Parathyroid adenoma (tissue), 2 donors: ENCODE measurements at regions not wholly inside any gene's neighbourhood (a gene's known extent, or its start where the extent isn't known, plus 50 kb on each side); places are given as distances from the start of the nearest gene placed in this dataset.
"Not testable (repeated sequence)": the region's sequence is repeated elsewhere in the genome, so short reads cannot be mapped to it uniquely, and the experiment has no call there.

Experiments used
- H2AFZ ChIP-seq: fragments of 300-600 bp; sonication (generic); one replicate; pipeline ENCODE4 v1.7.0; 2017; ENCODE audit warnings: antibody characterized with exemption, mild to moderate bottlenecking
- H3K27ac ChIP-seq: fragments of 300-600 bp; sonication (generic); one replicate; pipeline ENCODE4 v1.7.0; 2017
- H3K27me3 ChIP-seq: fragments of 300-600 bp; sonication (generic); one replicate; pipeline ENCODE4 v1.7.0; 2017; ENCODE audit warnings: low read length; ENCODE audit not compliant: control insufficient read depth, insufficient read depth
- H3K36me3 ChIP-seq: fragments of 300-600 bp; sonication (generic); one replicate; pipeline ENCODE4 v1.7.0; 2017; ENCODE audit warnings: low read length; ENCODE audit not compliant: control insufficient read depth, insufficient read depth
- H3K4me1 ChIP-seq: fragments of 300-600 bp; sonication (generic); one replicate; pipeline ENCODE4 v1.7.0; 2017; ENCODE audit warnings: control low read depth
- H3K4me2 ChIP-seq: fragments of 300-600 bp; sonication (generic); one replicate; pipeline ENCODE4 v1.7.0; 2017; ENCODE audit warnings: low read length
- H3K4me3 ChIP-seq: fragments of 300-600 bp; sonication (generic); one replicate; pipeline ENCODE4 v1.7.0; 2017; ENCODE audit warnings: low read depth, low read length
- H3K79me2 ChIP-seq: fragments of 300-600 bp; sonication (generic); one replicate; pipeline ENCODE4 v1.7.0; 2017; ENCODE audit warnings: control low read depth
- H3K9ac ChIP-seq: fragments of 300-600 bp; sonication (generic); one replicate; pipeline ENCODE4 v1.7.0; 2017; ENCODE audit warnings: mild to moderate bottlenecking
- H3K9me3 ChIP-seq: fragments of 300-600 bp; sonication (generic); one replicate; pipeline ENCODE4 v1.7.0; 2017; ENCODE audit warnings: low read length; ENCODE audit not compliant: control insufficient read depth
- TF ChIP-seq, protein P1 (sequence below): fragments of 300-600 bp; sonication (generic); IDR thresholded peaks from one replicate; pipeline ENCODE4 v1.7.0; 2017; ENCODE audit warnings: antibody characterized with exemption, mild to moderate bottlenecking
- donor health status: primary hyperparathyroidism.

DNA sequence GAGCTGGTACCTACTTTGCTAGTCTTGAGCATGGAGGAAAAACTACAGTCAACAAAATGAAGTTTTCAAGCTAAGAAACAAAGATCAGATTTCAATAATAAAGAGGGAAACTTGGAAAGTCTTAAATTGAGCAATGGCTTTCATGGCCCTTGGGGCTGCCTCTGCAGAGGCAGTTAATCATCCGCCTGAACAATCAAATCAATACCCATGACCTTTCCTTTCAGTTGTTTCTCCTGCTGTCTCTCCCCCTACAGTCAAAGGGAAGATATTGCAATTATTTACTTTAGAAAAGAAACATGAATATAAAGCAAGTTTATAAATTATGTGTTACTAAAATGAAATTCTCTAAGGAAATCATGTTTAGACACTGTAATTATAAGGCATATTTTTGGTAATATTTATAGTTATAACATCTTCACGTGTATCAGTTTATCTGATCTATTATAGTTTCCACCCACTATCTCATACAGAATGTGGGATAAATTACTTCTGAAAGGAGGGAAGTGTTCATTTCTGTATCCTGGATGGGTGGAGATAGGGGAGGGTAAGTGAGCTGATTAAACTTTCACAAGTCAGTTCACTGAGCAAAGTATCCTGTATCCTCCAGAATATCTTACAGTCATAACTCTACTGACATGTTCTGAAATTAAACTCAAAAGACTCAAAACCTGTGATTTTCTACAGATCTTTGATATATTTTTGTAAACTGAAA, 72.4 kb upstream of the TSC22D1 start:
- Histone ChIP-seq H3K4me3 (no peak overlapping the region), H3K27ac (peak overlapping the region; percentile 64), H3K4me1 (peaks cover 6% of the 10 kb centered on the region), H3K79me2 (no peaks in the 10 kb centered on the region), H3K27me3 (no peaks in the 10 kb centered on the region), H3K4me2 (peak overlapping the region; percentile 37), H3K9ac (no peak overlapping the region), H3K36me3 (no peaks in the 10 kb centered on the region), H3K9me3 (no peaks in the 10 kb centered on the region), H2AFZ (no peak overlapping the region)
- TF ChIP-seq, protein P1, sequence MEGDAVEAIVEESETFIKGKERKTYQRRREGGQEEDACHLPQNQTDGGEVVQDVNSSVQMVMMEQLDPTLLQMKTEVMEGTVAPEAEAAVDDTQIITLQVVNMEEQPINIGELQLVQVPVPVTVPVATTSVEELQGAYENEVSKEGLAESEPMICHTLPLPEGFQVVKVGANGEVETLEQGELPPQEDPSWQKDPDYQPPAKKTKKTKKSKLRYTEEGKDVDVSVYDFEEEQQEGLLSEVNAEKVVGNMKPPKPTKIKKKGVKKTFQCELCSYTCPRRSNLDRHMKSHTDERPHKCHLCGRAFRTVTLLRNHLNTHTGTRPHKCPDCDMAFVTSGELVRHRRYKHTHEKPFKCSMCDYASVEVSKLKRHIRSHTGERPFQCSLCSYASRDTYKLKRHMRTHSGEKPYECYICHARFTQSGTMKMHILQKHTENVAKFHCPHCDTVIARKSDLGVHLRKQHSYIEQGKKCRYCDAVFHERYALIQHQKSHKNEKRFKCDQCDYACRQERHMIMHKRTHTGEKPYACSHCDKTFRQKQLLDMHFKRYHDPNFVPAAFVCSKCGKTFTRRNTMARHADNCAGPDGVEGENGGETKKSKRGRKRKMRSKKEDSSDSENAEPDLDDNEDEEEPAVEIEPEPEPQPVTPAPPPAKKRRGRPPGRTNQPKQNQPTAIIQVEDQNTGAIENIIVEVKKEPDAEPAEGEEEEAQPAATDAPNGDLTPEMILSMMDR = peak; percentile 31

DNA sequence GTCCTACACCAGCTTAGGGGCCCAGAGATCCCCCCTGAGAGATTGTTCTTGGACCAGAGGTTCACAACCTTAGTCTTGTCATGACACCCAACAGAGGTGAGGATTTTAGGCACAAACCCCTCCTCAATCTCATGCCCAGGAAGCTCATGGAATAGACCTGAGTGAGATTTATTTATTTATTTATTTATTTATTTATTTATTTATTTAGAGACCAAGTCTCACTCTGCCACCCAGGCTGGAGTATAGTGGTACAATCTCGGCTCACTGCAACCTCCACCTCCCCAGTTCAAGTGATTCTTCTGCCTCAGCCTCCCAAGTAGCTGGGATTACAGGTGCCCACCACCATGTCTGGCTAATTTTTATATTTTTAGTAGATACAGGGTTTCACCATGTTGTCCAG, 71.4 kb upstream of the TSC22D1 start:
- not testable (repeated sequence) for H2AFZ ChIP-seq, H3K27ac ChIP-seq, H3K9me3 ChIP-seq, H3K4me1 ChIP-seq, H3K27me3 ChIP-seq, H3K4me2 ChIP-seq, H3K36me3 ChIP-seq, H3K4me3 ChIP-seq, H3K79me2 ChIP-seq, H3K9ac ChIP-seq

DNA sequence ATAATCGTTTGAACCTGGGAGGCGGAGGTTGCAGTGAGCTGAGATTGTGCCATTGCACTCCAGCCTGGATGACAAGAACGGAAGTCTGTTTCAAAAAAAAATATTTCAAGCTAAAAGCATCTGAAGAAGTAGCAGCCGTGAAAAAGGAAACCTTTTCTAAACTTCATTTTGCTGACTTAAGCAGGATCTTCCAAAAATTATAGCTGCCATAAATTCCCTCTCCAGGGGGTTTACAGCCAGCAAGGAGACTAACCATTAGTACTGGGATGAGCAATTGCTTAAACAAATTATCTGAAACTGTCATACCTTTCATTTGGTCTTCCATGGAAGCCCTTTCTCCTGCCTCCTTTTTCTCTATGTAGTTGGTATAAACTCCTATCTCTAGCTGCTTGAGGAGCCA, 69.9 kb upstream of the TSC22D1 start:
- H3K9ac ChIP-seq = no peak overlapping the region
- H3K79me2 ChIP-seq = no peaks in the 10 kb centered on the region
- no peak overlapping the region for H3K27ac ChIP-seq
- TF ChIP-seq, protein P1 = no peak
- H3K4me3 ChIP-seq = no peak overlapping the region
- H3K4me2 ChIP-seq = no peak overlapping the region
- peaks cover 6% of the 10 kb centered on the region for H3K4me1 ChIP-seq
- no peaks in the 10 kb centered on the region for H3K36me3 ChIP-seq
- no peak overlapping the region for H2AFZ ChIP-seq
- no peaks in the 10 kb centered on the region for H3K27me3 ChIP-seq
- no peaks in the 10 kb centered on the region for H3K9me3 ChIP-seq

DNA sequence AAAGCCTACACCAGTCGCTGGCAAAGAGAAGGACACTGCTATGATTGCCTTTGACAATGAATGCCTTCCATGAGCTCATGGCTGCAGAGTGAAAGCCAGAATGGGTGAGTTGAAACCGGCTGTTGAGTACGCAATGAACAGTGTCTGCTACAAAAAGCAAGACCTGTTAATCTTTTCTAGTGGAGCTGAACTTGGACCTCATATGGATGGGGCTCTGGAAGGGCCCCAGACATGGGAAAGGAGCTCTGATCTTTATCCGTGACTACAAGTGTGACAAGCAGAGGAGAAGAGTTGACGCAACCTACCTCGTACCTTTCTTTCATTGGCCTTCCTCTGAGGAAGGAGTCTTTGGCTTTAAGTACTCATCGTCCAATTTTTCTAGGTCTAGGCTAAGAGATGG, 67.1 kb upstream of the TSC22D1 start:
- Histone ChIP-seq H3K9ac (no peak overlapping the region), H3K4me3 (no peak overlapping the region), H3K9me3 (no peaks in the 10 kb centered on the region), H3K36me3 (no peaks in the 10 kb centered on the region), H3K27ac (no peak overlapping the region), H3K27me3 (no peaks in the 10 kb centered on the region), H3K4me1 (peaks cover 2% of the 10 kb centered on the region), H2AFZ (no peak overlapping the region), H3K4me2 (no peak overlapping the region), H3K79me2 (no peaks in the 10 kb centered on the region)
- TF ChIP-seq, protein P1 = no peak

DNA sequence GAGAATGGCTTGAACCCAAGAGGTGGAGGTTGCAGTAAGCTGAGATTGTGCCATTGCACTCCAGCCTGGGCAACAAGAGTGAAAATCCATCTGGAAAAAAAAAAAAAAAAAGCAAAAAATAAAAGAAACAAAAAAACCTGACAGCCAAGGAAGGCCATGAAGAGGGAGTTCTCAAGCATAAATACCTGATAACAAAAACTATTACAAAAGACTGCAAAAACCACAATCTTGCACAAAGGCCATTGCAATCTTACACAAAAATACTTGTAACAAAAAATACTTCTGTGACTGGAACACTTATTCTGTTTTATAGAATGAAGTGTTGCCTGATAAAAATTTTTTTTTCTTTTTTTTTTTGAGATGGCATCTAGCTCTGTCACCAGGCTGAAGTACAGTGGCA, 61.5 kb upstream of the TSC22D1 start:
- Histone ChIP-seq H3K79me2 (no peaks in the 10 kb centered on the region), H3K4me1 (no peaks in the 10 kb centered on the region), H3K27ac (no peak overlapping the region), H3K27me3 (no peaks in the 10 kb centered on the region), H3K9ac (no peak overlapping the region), H3K4me3 (no peak overlapping the region), H3K36me3 (no peaks in the 10 kb centered on the region), H3K9me3 (no peaks in the 10 kb centered on the region), H3K4me2 (no peak overlapping the region), H2AFZ (no peak overlapping the region)
- TF ChIP-seq, protein P1 = no peak
